Tibial artery (tissue), 4 donors: ENCODE measurements at regions not wholly inside any gene's neighbourhood (a gene's known extent, or its start where the extent isn't known, plus 50 kb on each side); places are given as distances from the start of the nearest gene placed in this dataset.

Experiments
- DNase-seq, 2 donors: peaks; one replicate each; pipeline ENCODE4 v3.0.0-alpha.2; 2019
- H3K27ac ChIP-seq, 2 donors: fragments of 200-600 bp; sonication (generic) in 1 of 2; 1 replicate in 1 of 2; 2 replicates in 1 of 2; pipeline ENCODE4 v1.5.1; 2018 to 2019; ENCODE audit warnings: mild to moderate bottlenecking in 1 of 2
- H3K27me3 ChIP-seq, 2 donors: fragments of 200-600 bp; sonication (generic) in 1 of 2; one replicate each; pipeline versions ENCODE4 v1.5.1 to v1.6.0; 2016 to 2019
- H3K36me3 ChIP-seq, 3 donors: fragments of 200-600 bp; sonication (generic) in 2 of 3; one replicate each; pipeline ENCODE4 v1.5.1; 2016 to 2019; ENCODE audit warnings: mild to moderate bottlenecking in 2 of 3
- H3K4me1 ChIP-seq, 4 donors: fragments of 200-600 bp; sonication (generic) in 2 of 4; 1 replicate in 3 of 4; 2 replicates in 1 of 4; pipeline ENCODE4 v1.5.1; 2016 to 2019
- H3K4me3 ChIP-seq, 2 donors: fragments of 200-600 bp; sonication (generic) in 1 of 2; 1 replicate in 1 of 2; 2 replicates in 1 of 2; pipeline ENCODE4 v1.5.1; 2018 to 2019; ENCODE audit warnings: mild to moderate bottlenecking in 2 of 2
- H3K9me3 ChIP-seq, 3 donors: fragments of 200-600 bp; sonication (generic) in 1 of 3; one replicate each; pipeline ENCODE4 v1.5.1; 2016 to 2019
- intact Hi-C: fragments of 100-400 bp; cut with DNase I; formaldehyde crosslinking; loops from one replicate; pipeline ENCODE4 v1.15.0; 2023; ENCODE audit warnings: low total_unique reads
- TF ChIP-seq, protein P1 (sequence below), 2 experiments: fragments of 200-600 bp in 1 of 2; fragments of 450-650 bp in 1 of 2; IDR thresholded peaks; one replicate each; pipeline ENCODE4 v1.5.1; 2017 to 2019; ENCODE audit warnings: antibody characterized with exemption in 2 of 2, mild to moderate bottlenecking in 1 of 2, moderate library complexity in 1 of 2

DNA sequence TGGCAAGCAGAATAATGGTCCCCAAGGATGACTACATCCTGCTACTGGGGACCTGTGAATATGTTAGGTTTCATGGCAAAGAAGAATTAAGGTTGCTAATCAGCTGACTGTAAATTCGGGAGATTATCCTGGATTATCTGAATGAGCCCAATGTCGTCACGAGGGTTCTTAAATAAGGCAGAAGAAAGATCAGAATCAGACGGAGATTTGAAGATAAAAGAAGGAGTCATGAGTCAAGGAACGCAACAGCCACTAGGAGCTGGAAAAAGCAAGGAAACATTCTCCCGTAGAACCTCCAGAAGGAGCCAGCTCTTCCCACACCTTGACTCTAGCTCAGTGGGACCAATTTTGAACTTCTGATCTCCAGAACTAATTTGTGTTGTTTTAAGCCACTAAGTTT is 82.9 kb upstream of the APBB1IP start:
- no peak overlapping the region for H3K27ac ChIP-seq
- DNase-seq, result no peak
- no peaks in the 10 kb centered on the region for H3K9me3 ChIP-seq
- no peak overlapping the region for H3K4me3 ChIP-seq
- no peaks in the 10 kb centered on the region for H3K27me3 ChIP-seq
- intact Hi-C loops, result no loop called here
- TF ChIP-seq, protein P1, sequence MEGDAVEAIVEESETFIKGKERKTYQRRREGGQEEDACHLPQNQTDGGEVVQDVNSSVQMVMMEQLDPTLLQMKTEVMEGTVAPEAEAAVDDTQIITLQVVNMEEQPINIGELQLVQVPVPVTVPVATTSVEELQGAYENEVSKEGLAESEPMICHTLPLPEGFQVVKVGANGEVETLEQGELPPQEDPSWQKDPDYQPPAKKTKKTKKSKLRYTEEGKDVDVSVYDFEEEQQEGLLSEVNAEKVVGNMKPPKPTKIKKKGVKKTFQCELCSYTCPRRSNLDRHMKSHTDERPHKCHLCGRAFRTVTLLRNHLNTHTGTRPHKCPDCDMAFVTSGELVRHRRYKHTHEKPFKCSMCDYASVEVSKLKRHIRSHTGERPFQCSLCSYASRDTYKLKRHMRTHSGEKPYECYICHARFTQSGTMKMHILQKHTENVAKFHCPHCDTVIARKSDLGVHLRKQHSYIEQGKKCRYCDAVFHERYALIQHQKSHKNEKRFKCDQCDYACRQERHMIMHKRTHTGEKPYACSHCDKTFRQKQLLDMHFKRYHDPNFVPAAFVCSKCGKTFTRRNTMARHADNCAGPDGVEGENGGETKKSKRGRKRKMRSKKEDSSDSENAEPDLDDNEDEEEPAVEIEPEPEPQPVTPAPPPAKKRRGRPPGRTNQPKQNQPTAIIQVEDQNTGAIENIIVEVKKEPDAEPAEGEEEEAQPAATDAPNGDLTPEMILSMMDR (IDR thresholded peaks at IDR 0.05), result no peak
- H3K36me3 ChIP-seq, result no peaks in the 10 kb centered on the region
- no peaks in the 10 kb centered on the region for H3K4me1 ChIP-seq

DNA sequence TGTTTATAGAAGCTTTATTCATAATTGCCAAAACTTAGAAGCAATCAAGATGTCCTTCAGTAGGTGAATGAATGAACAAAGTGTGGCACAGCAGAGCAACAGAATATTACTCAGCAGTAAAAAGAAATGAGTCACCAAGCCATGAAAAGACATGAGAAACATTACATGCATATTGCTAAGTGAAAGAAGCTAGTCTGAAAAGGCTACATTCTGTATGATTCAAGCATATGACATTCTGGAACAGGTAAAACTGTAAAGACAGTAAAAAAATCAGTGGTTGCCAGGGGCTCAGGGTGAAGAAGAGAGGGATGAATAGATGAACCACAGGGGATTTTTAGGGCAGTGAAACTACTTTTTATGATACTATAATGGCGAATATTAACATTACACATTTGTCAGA is 80.9 kb upstream of the APBB1IP start:
- intact Hi-C loops, result no loop called here
- TF ChIP-seq, protein P1 (IDR thresholded peaks at IDR 0.05), result no peak
- Histone ChIP-seq H3K36me3 (no peaks in the 10 kb centered on the region), H3K4me3 (no peak overlapping the region), H3K9me3 (no peaks in the 10 kb centered on the region), H3K27ac (no peak overlapping the region), H3K4me1 (no peaks in the 10 kb centered on the region), H3K27me3 (no peaks in the 10 kb centered on the region)
- DNase-seq, result no peak

DNA sequence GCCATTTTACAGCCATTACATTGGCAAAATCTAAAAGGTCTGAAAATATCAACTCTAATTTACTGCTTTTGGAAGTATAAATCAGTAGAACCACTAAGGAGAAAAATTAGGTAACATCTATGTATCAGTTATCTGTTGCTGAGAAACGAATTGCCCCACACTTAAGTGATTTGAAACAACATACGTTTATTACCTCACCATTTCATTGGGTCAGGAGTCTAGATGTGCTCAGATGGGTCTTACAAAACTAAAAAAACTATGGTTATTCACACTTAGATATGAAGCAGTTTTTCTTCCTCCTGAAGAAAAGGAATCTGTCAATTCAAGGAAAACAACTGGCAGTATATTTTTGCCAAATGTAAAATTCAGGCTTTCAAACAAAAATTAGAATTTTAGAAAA is 80.1 kb upstream of the APBB1IP start:
- no peaks in the 10 kb centered on the region for H3K36me3 ChIP-seq
- no peak for DNase-seq

DNA sequence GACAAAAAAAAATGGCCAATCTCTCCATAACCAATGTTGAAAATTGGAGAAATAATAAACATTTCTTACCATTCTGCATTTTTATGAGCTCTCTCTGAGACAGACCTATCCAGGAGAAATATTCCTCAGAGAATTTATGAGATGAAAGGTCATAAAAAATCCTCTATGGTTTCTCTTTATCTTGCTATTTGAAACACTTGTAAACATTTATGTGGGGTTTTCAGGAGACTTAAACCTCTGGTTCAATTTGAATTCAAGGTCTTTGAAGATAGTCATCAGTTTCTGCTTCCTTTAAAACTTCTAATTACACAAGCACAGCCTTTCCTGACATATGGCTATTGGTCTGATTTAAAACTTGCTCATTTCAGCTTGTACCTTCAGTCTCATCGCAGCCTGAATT is 78.5 kb upstream of the APBB1IP start:
- Histone ChIP-seq H3K36me3 (no peaks in the 10 kb centered on the region), H3K4me1 (no peaks in the 10 kb centered on the region), H3K27me3 (no peaks in the 10 kb centered on the region), H3K27ac (no peak overlapping the region), H3K4me3 (no peak overlapping the region), H3K9me3 (no peaks in the 10 kb centered on the region)
- intact Hi-C loops, result no loop called here
- TF ChIP-seq, protein P1 (IDR thresholded peaks at IDR 0.05), result no peak
- no peak for DNase-seq

More for the DNA sequence above, 80.1 kb upstream of the APBB1IP start:
- intact Hi-C loops, result no loop called here
- H3K27ac ChIP-seq, result no peak overlapping the region
- TF ChIP-seq, protein P1 (IDR thresholded peaks at IDR 0.05), result no peak
- H3K9me3 ChIP-seq, result no peaks in the 10 kb centered on the region
- no peak overlapping the region for H3K4me3 ChIP-seq
- no peaks in the 10 kb centered on the region for H3K4me1 ChIP-seq
- H3K27me3 ChIP-seq, result no peaks in the 10 kb centered on the region

DNA sequence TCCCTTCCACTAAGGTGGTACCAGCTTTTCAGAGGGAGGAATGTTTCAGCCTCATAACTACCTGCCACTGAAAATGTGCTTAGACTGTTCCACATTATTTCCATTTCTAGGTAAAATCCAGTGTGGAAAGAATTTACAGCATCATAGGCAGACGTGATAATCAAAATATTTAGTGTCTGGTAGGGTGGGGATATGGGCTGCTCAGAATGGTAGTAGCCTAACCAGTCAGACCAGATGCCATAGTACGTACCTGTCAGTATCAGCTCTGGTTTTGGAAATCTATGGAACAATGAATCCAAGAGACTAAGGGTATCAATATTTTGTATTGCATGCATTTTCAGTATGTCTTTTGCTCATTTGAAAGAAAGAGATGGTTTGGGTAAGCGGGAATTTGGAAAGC is 76.8 kb upstream of the APBB1IP start:
- TF ChIP-seq, protein P1 (IDR thresholded peaks at IDR 0.05), result no peak
- H3K27ac ChIP-seq, result no peak overlapping the region
- H3K36me3 ChIP-seq, result no peaks in the 10 kb centered on the region
- H3K27me3 ChIP-seq, result no peaks in the 10 kb centered on the region
- no peaks in the 10 kb centered on the region for H3K4me1 ChIP-seq
- DNase-seq, result no peak
- intact Hi-C loops, result no loop called here
- no peaks in the 10 kb centered on the region for H3K9me3 ChIP-seq
- H3K4me3 ChIP-seq, result no peak overlapping the region

DNA sequence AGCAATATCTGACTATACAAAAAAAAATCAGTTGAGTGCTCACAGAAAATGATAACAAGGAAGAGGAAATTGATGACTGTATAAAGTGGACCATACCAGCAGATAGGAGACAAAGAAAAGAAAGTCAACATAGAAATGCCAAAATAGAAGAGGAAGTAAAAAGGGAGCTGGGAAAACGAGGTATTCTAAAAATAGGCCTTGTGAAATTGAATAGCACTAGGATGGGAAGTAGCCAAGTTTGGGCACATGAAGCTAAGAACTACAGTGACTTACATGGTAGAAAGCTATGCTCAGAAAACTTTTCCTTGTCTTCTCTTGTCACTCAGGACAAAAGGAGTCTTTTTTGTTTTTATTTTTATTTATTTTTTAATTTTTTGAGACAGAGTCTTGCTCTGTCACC is 76.2 kb upstream of the APBB1IP start:
- H3K4me1 ChIP-seq, result no peaks in the 10 kb centered on the region
- no peaks in the 10 kb centered on the region for H3K36me3 ChIP-seq
- no peak for DNase-seq
- no peaks in the 10 kb centered on the region for H3K27me3 ChIP-seq
- H3K9me3 ChIP-seq, result no peaks in the 10 kb centered on the region
- H3K4me3 ChIP-seq, result no peak overlapping the region
- TF ChIP-seq, protein P1 (IDR thresholded peaks at IDR 0.05), result no peak
- no peak overlapping the region for H3K27ac ChIP-seq
- intact Hi-C loops, result no loop called here
